IMR-90 (cell line): ENCODE measurements at regions not wholly inside any gene's neighbourhood (a gene's known extent, or its start where the extent isn't known, plus 50 kb on each side); places are given as distances from the start of the nearest gene placed in this dataset.

Experiments used
- ATAC-seq: fragments of 200-7000 bp; cut with Tn5 transposase; 2 replicates; pipeline ENCODE4 v1.9.1; 2020; ENCODE audit warnings: low read depth, mild to moderate bottlenecking, moderate library complexity
- BruUV-seq: library from RNA; stranded (reverse); fragments of 400-500 nt; replicated peaks from 2 replicates; lab custom pipeline; 2021; lab: Mats Ljungman, UMichigan
- CTCF ChIA-PET: fragments of 300-600 bp; formaldehyde crosslinking; extraction: SDS; loops from one replicate; lab custom pipeline; 2021; ENCODE audit warnings: antibody characterized with exemption; lab: Yijun Ruan, JAX
- POLR2A ChIA-PET: fragments of 300-600 bp; sonication (Branson Sonifier 250); formaldehyde crosslinking; loops from one replicate; lab custom pipeline; 2022; ENCODE audit warnings: antibody characterized with exemption; ENCODE audit not compliant: unreplicated experiment; lab: Charles Lee
- DNase-seq: peaks from one replicate; pipeline ENCODE4 v3.0.0; 2013
- H2AFZ ChIP-seq: replicated peaks from 2 replicates; pipeline ENCODE3; 2013; ENCODE audit warnings: low read length, mild to moderate bottlenecking; ENCODE audit not compliant: poor library complexity
- H2AK5ac ChIP-seq: 2 replicates; pipeline ENCODE4 v1.6.1; 2013; ENCODE audit warnings: low read depth, low read length, inconsistent platforms
- H2AK9ac ChIP-seq: replicated peaks from 2 replicates; pipeline ENCODE3; 2013; ENCODE audit warnings: mild to moderate bottlenecking, low read depth, low read length, moderate library complexity; ENCODE audit not compliant: poor library complexity
- H2BK120ac ChIP-seq: 2 replicates; pipeline ENCODE4 v1.6.1; 2013; ENCODE audit warnings: low read depth, low read length, inconsistent platforms
- H2BK15ac ChIP-seq: 3 replicates; pipeline ENCODE4 v1.6.1; 2013; ENCODE audit warnings: low read depth, low read length, inconsistent platforms
- H2BK20ac ChIP-seq: 2 replicates; pipeline ENCODE4 v1.6.1; 2013; ENCODE audit warnings: low read depth, mild to moderate bottlenecking, inconsistent platforms, low read length, moderate library complexity
- H2BK5ac ChIP-seq: 2 replicates; pipeline ENCODE4 v1.6.1; 2013; ENCODE audit warnings: mild to moderate bottlenecking, low read depth, low read length, inconsistent platforms; ENCODE audit not compliant: poor library complexity, severe bottlenecking
- H3K14ac ChIP-seq: replicated peaks from 2 replicates; pipeline ENCODE4 v1.6.1; 2013; ENCODE audit warnings: low read depth, low read length, inconsistent platforms
- H3K18ac ChIP-seq: 2 replicates; pipeline ENCODE4 v1.6.1; 2013; ENCODE audit warnings: low read depth, low read length, control low read depth
- H3K23ac ChIP-seq: 2 replicates; pipeline ENCODE4 v1.6.1; 2013; ENCODE audit warnings: low read depth, low read length, inconsistent platforms
- H3K27ac ChIP-seq: 2 replicates; pipeline ENCODE4 v1.5.1; 2013; ENCODE audit warnings: mild to moderate bottlenecking, control low read depth, low read length; ENCODE audit not compliant: insufficient read depth
- H3K27me3 ChIP-seq: 2 replicates; pipeline ENCODE4 v1.6.1; 2013; ENCODE audit warnings: low read length; ENCODE audit not compliant: control insufficient read depth, insufficient read depth
- H3K36me3 ChIP-seq: 2 replicates; pipeline ENCODE4 v1.6.1; 2013; ENCODE audit warnings: low read length, mixed read lengths; ENCODE audit not compliant: control insufficient read depth, insufficient read depth
- H3K4ac ChIP-seq: 2 replicates; pipeline ENCODE4 v1.6.1; 2013; ENCODE audit warnings: low read depth, low read length, inconsistent platforms
- H3K4me1 ChIP-seq: 2 replicates; pipeline ENCODE4 v1.6.1; 2013; ENCODE audit warnings: low read length, mixed read lengths; ENCODE audit not compliant: control insufficient read depth, insufficient read depth
- H3K4me2 ChIP-seq: 2 replicates; pipeline ENCODE4 v1.6.1; 2013; ENCODE audit warnings: low read depth, mild to moderate bottlenecking, control low read depth, low read length, moderate library complexity
- H3K4me3 ChIP-seq: 2 replicates; pipeline ENCODE4 v1.5.1; 2013; ENCODE audit warnings: low read depth, mild to moderate bottlenecking, control low read depth, low read length, moderate library complexity; ENCODE audit not compliant: insufficient read depth
- H3K56ac ChIP-seq: 2 replicates; pipeline ENCODE4 v1.6.1; 2013; ENCODE audit warnings: low read length, inconsistent platforms; ENCODE audit not compliant: insufficient read depth; ENCODE audit errors: extremely low read depth
- H3K79me1 ChIP-seq, 2 experiments: 2 replicates each; pipeline ENCODE4 v1.6.1; 2013; ENCODE audit warnings: low read length in 2 of 2, inconsistent platforms in 1 of 2, low read depth in 1 of 2
- H3K9ac ChIP-seq: 2 replicates; pipeline ENCODE4 v1.6.1; 2013; ENCODE audit warnings: low read depth, low read length, control low read depth
- H3K9me1 ChIP-seq: 2 replicates; pipeline ENCODE4 v1.6.1; 2013; ENCODE audit warnings: low read length, inconsistent platforms; ENCODE audit not compliant: insufficient read depth
- H3K9me3 ChIP-seq: 2 replicates; pipeline ENCODE4 v1.6.1; 2013; ENCODE audit warnings: low read length; ENCODE audit not compliant: control insufficient read depth, insufficient read depth
- H4K20me1 ChIP-seq: 2 replicates; pipeline ENCODE4 v1.6.1; 2013; ENCODE audit warnings: low read length, inconsistent platforms; ENCODE audit not compliant: insufficient read depth
- H4K5ac ChIP-seq: 2 replicates; pipeline ENCODE4 v1.6.1; 2013; ENCODE audit warnings: mild to moderate bottlenecking, low read depth, low read length, control low read depth
- H4K8ac ChIP-seq, 2 experiments: 2 replicates each; pipeline ENCODE4 v1.6.1; 2013; ENCODE audit warnings: low read depth in 2 of 2, low read length in 2 of 2, control low read depth in 1 of 2, inconsistent platforms in 1 of 2
- H4K91ac ChIP-seq: 2 replicates; pipeline ENCODE4 v1.6.1; 2013; ENCODE audit warnings: low read depth, low read length, inconsistent platforms; ENCODE audit not compliant: insufficient read depth
- BHLHE40 ChIP-seq: fragments of 150-350 bp; IDR thresholded peaks from 2 replicates; pipeline ENCODE4 v1.6.1; 2016; ENCODE audit warnings: mild to moderate bottlenecking, low read depth, low read length
- CHD1 ChIP-seq: IDR thresholded peaks from 2 replicates; pipeline ENCODE4 v1.6.1; 2012; ENCODE audit warnings: low read depth, low read length, improper control_type of control experiment
- ELK1 ChIP-seq: fragments of 150-350 bp; IDR thresholded peaks from 2 replicates; pipeline ENCODE4 v1.6.1; 2016; ENCODE audit warnings: low read depth, mild to moderate bottlenecking, low read length, moderate library complexity, borderline replicate concordance
- MAFK ChIP-seq: IDR thresholded peaks from 2 replicates; pipeline ENCODE4 v1.6.1; 2012; ENCODE audit warnings: low read depth, low read length, improper control_type of control experiment
- MXI1 ChIP-seq: IDR thresholded peaks from 2 replicates; pipeline ENCODE4 v1.6.1; 2012; ENCODE audit warnings: low read depth, mild to moderate bottlenecking, low read length, moderate library complexity, borderline replicate concordance
- NFE2L2 ChIP-seq: fragments of 150-350 bp; IDR thresholded peaks from 2 replicates; pipeline ENCODE4 v1.6.1; 2016; ENCODE audit warnings: low read depth, mild to moderate bottlenecking, low read length
- POLR2A ChIP-seq: IDR thresholded peaks from 2 replicates; pipeline ENCODE4 v1.6.1; 2012; ENCODE audit warnings: mild to moderate bottlenecking, low read depth, low read length
- RAD21 ChIP-seq: IDR thresholded peaks from 2 replicates; pipeline ENCODE4 v1.6.1; 2012; ENCODE audit warnings: low read length, improper control_type of control experiment
- RCOR1 ChIP-seq: IDR thresholded peaks from 2 replicates; pipeline ENCODE4 v1.6.1; 2012; ENCODE audit warnings: mild to moderate bottlenecking, low read length, improper control_type of control experiment; ENCODE audit not compliant: insufficient replicate concordance
- RFX5 ChIP-seq: IDR thresholded peaks from 2 replicates; pipeline ENCODE4 v1.8.0; 2012; ENCODE audit warnings: low read depth, mild to moderate bottlenecking, low read length, moderate library complexity
- USF2 ChIP-seq: fragments of 150-350 bp; IDR thresholded peaks from 2 replicates; pipeline ENCODE4 v1.6.1; 2017; ENCODE audit warnings: mild to moderate bottlenecking, antibody characterized with exemption, low read length, low read depth
- WGBS, 2 experiments: methylation state at CpG; one replicate each; pipeline versions ENCODE4 v1.1.5 to v1.1.7; 2013; ENCODE audit warnings: missing lambda C conversion rate in 2 of 2; ENCODE audit not compliant: insufficient read length in 1 of 2; ENCODE audit errors: extremely low coverage in 2 of 2; 5-methylcytosine and 5-hydroxymethylcytosine counted together
- dilution Hi-C: fragments of 300-500 bp; cut with HindIII; formaldehyde crosslinking; loops from one replicate; pipeline ENCODE4 v1.14.3; 2018; ENCODE audit warnings: low sequenced_read_pairs; ENCODE audit not compliant: unreplicated experiment
- in situ Hi-C: fragments of 300-500 bp; cut with MboI; formaldehyde crosslinking; loops from 3 replicates; pipeline ENCODE4 v1.14.3; 2019; ENCODE audit warnings: low sequenced_read_pairs, inconsistent platforms, mixed read lengths
- intact Hi-C: fragments of 100-400 bp; cut with micrococcal nuclease; formaldehyde crosslinking; loops from 2 replicates; pipeline ENCODE4 v1.10.0; 2022

GRCh38 chr6:145099713-145100112, 635.6 kb downstream of the EPM2A start:
- no peaks in the 10 kb centered on the region for H3K9me1 ChIP-seq
- H3K27me3 ChIP-seq = no peaks in the 10 kb centered on the region
- no peak overlapping the region for H3K4me2 ChIP-seq
- H3K4ac ChIP-seq = no peak overlapping the region
- no peak overlapping the region for H3K4me3 ChIP-seq
- no TSS peak for BruUV-seq
- H2BK20ac ChIP-seq = no peak overlapping the region
- no peak overlapping the region for H4K91ac ChIP-seq
- H3K9me3 ChIP-seq = peaks cover 11% of the 10 kb centered on the region; the same call in 1 of the 2 replicates
- no peak overlapping the region for H3K14ac ChIP-seq
- H2AFZ ChIP-seq = no peak overlapping the region
- no peak overlapping the region for H3K27ac ChIP-seq
- H3K36me3 ChIP-seq = no peaks in the 10 kb centered on the region
- no peaks in the 10 kb centered on the region for H4K20me1 ChIP-seq
- no peak overlapping the region for H2BK120ac ChIP-seq
- H4K5ac ChIP-seq = no peak overlapping the region
- ChIA-PET POLR2A (no interaction called here), CTCF (no interaction called here)
- no peak overlapping the region for H2BK15ac ChIP-seq
- TF ChIP-seq RCOR1 (no peak), BHLHE40 (no peak), RFX5 (no peak), ELK1 (no peak), USF2 (no peak), MAFK (no peak), RAD21 (no peak), POLR2A (no peak), CHD1 (no peak), NFE2L2 (no peak), MXI1 (no peak)
- in situ Hi-C loops = no loop called here
- no peak overlapping the region for H4K8ac ChIP-seq
- no peak overlapping the region for H3K56ac ChIP-seq
- H3K9ac ChIP-seq = no peak overlapping the region
- H3K18ac ChIP-seq = no peak overlapping the region
- no peak overlapping the region for H2AK9ac ChIP-seq
- dilution Hi-C loops = no loop called here
- no peak overlapping the region for H3K23ac ChIP-seq
- no peak overlapping the region for H2BK5ac ChIP-seq
- H3K4me1 ChIP-seq = no peaks in the 10 kb centered on the region
- no peaks in the 10 kb centered on the region for H3K79me1 ChIP-seq
- intact Hi-C loops = no loop called here
- no peak overlapping the region for H2AK5ac ChIP-seq
- WGBS, 2 experiments = no CpG with 5 or more reads among the region's 1 CpG
- no peak for ATAC-seq
- no peak for DNase-seq
